ENCODE measurements at regions not wholly inside any gene's neighbourhood (a gene's known extent, or its start where the extent isn't known, plus 50 kb on each side); places are given as distances from the start of the nearest gene placed in this dataset.

DNA sequence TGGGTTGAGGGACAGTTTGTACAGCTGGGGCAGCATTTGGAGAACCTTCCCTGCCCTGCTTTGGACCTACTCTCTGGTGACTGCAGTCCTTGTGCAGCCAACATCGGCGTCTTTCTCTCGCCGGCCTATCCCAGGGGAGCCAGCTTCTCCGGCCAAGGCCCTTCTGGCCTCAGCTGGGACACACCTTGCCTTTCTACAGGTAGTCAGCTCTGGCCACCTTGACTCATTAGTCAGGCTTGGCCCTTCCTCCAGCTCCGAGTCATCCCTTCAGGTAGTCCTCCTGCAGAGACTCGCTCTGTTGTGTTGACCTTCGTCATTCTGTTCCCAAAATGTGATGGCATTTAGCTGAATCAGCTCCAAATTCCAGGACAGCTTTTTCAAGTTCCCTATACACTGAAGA lies 145.0 kb upstream of the CHST15 start:
- peaks cover 19% of the 10 kb centered on the region for H3K27me3 Mint-ChIP-seq (ENCODE audit: low read depth, poor library complexity)
- H3K9me3 Mint-ChIP-seq = no peaks in the 10 kb centered on the region
- TF ChIP-seq, protein P1, sequence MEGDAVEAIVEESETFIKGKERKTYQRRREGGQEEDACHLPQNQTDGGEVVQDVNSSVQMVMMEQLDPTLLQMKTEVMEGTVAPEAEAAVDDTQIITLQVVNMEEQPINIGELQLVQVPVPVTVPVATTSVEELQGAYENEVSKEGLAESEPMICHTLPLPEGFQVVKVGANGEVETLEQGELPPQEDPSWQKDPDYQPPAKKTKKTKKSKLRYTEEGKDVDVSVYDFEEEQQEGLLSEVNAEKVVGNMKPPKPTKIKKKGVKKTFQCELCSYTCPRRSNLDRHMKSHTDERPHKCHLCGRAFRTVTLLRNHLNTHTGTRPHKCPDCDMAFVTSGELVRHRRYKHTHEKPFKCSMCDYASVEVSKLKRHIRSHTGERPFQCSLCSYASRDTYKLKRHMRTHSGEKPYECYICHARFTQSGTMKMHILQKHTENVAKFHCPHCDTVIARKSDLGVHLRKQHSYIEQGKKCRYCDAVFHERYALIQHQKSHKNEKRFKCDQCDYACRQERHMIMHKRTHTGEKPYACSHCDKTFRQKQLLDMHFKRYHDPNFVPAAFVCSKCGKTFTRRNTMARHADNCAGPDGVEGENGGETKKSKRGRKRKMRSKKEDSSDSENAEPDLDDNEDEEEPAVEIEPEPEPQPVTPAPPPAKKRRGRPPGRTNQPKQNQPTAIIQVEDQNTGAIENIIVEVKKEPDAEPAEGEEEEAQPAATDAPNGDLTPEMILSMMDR (IDR thresholded peaks at IDR 0.05) = no peak
- no peak for DNase-seq
- H3K4me1 Mint-ChIP-seq = peaks cover 12% of the 10 kb centered on the region
- H3K4me3 Mint-ChIP-seq = no peak overlapping the region
- H3K36me3 Mint-ChIP-seq (ENCODE audit: low read depth) = no peaks in the 10 kb centered on the region
- H3K27ac Mint-ChIP-seq = no peak overlapping the region

DNA sequence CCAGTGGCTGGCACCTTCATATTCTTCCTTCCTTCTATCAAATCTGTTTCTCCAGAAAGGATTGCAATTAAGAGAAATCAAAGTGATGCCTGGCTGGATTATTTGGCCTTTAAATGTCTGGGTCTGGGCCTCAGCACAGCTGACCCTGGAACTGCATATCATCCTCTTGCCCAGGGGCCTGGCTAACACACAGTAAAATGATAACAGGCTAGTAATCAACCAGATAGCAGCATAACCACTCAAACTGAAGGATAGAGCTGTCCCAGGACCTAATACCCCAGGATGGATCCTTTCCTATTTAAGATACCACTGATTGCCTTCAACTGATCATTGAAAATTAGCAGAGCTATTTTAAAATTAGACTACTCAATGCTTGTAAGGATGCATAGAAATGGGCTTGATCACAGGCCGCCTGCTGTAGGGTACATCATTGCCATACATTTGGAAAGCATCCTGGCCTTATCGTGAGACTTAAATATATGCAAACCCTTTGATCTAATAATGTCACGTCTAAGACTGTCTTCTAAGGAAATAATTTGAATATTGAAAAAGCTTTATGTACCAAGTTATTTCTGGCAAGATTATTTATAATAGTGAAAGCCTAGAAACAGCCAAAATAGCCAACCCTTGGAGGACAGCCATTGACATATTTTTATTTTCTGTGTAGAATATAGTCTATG lies 144.0 kb upstream of the CHST15 start:
- Mint-ChIP-seq H3K27ac (no peak overlapping the region), H3K4me1 (peaks cover 21% of the 10 kb centered on the region), H3K4me3 (no peak overlapping the region), H3K27me3 (ENCODE audit: low read depth, poor library complexity) (peaks cover 17% of the 10 kb centered on the region), H3K9me3 (peaks cover 2% of the 10 kb centered on the region), H3K36me3 (ENCODE audit: low read depth) (no peaks in the 10 kb centered on the region)
- TF ChIP-seq, protein P1 (IDR thresholded peaks at IDR 0.05) = no peak
- DNase-seq = no peak

DNA sequence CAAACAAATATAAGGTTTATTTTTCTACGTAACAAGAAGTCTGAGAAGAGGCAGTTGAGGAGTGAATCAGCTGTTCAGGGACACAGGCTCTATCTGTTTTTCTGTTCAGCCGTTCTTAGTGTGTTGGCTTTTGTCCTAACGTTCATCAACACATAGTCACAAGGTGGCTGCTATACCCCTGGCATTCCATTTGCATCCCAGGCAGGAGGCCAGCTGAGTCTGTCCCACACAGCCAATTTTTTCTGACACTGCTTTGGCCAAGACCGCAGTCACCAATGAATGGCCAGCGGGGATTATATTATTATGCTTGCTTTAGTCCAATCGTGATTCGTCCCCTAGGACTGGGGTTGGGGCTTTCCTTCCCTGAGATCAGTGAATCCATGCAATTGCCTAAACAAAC lies 143.4 kb upstream of the CHST15 start:
- Mint-ChIP-seq H3K27me3 (ENCODE audit: low read depth, poor library complexity) (peaks cover 17% of the 10 kb centered on the region), H3K4me3 (no peak overlapping the region), H3K27ac (no peak overlapping the region), H3K36me3 (ENCODE audit: low read depth) (no peaks in the 10 kb centered on the region), H3K4me1 (peaks cover 24% of the 10 kb centered on the region), H3K9me3 (peaks cover 5% of the 10 kb centered on the region)
- no peak for DNase-seq
- TF ChIP-seq, protein P1 (IDR thresholded peaks at IDR 0.05) = no peak

DNA sequence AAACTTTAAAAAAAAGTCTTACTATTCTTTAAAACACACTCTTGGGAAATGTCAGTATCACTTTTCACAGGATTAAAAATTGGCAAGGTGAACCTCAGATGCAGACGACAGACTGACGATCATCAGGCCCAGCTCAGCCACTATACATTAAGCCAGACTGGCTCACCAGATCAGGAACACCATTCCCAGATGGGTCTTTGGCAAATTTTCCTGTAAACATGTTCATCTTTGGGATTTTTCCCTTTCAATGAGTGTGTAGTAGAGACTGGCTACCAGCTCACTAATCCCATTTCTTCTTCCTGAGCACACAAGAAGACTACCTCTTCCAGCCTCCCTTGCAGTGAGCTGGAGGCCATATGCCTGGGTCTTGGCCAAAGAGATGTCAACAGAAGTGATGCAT lies 142.7 kb upstream of the CHST15 start:
- Mint-ChIP-seq H3K36me3 (ENCODE audit: low read depth) (no peaks in the 10 kb centered on the region), H3K9me3 (peaks cover 10% of the 10 kb centered on the region), H3K4me1 (peaks cover 24% of the 10 kb centered on the region), H3K4me3 (no peak overlapping the region), H3K27me3 (ENCODE audit: low read depth, poor library complexity) (peaks cover 17% of the 10 kb centered on the region), H3K27ac (no peak overlapping the region)
- TF ChIP-seq, protein P1 (IDR thresholded peaks at IDR 0.05) = no peak
- no peak for DNase-seq

DNA sequence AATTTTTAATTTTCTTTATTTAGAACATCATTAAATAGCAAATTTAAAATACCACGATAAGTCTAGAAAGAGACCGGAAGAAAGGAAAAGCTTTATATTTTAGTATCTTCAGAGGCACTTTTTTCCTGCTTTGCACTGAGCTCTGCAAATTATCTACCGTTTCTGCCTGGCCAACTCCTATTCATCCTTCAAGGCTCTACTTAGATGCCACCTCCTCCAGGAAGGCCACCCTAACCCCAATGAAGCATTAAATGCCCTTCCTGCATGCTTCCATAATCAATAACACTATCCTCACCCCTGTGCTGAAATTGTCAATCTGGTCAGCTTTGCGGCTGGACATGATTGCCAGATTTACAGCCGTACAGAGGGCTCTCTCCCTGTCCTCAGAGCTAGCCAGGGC lies 141.8 kb upstream of the CHST15 start:
- H3K27ac Mint-ChIP-seq = no peak overlapping the region
- DNase-seq = no peak
- no peaks in the 10 kb centered on the region for H3K36me3 Mint-ChIP-seq (ENCODE audit: low read depth)
- no peak overlapping the region for H3K4me3 Mint-ChIP-seq
- H3K9me3 Mint-ChIP-seq = peaks cover 19% of the 10 kb centered on the region
- peaks cover 19% of the 10 kb centered on the region for H3K4me1 Mint-ChIP-seq
- TF ChIP-seq, protein P1 (IDR thresholded peaks at IDR 0.05) = no peak
- peaks cover 10% of the 10 kb centered on the region for H3K27me3 Mint-ChIP-seq (ENCODE audit: low read depth, poor library complexity)

DNA sequence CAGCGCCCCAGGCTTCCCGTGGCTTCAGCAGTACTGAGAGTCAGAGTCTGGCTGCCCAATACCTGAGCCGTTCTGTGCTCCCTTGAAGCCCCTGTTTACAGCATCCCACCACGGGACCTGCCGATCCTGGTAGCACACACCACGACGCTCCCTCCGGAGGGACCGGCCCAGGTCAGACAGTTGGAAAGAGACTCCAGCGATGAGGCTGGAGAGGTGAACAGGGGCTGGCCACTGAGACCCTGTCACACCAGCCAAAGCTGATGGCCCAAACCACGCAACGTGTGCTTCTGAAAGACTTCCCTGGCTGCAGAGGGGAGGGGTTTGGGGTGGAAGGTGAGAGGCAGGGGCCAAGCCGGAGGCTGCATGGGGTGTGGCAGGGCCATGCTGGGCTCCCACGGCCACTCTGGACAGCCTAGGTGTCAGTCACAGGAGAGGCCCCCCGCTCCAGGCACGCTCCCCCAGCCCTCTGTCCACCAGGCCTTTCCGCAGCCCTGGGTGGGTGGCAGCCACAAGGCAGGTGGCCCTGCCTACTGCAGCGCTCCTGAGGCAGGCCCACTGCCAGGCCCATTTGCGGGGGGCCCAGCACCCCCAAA lies 140.2 kb upstream of the CHST15 start:
- peaks cover 7% of the 10 kb centered on the region for H3K27me3 Mint-ChIP-seq (ENCODE audit: low read depth, poor library complexity)
- no peak for DNase-seq
- no peaks in the 10 kb centered on the region for H3K36me3 Mint-ChIP-seq (ENCODE audit: low read depth)

More for the DNA sequence above, 140.2 kb upstream of the CHST15 start:
- TF ChIP-seq, protein P1 (IDR thresholded peaks at IDR 0.05) = no peak
- Mint-ChIP-seq H3K27ac (no peak overlapping the region), H3K9me3 (peaks cover 35% of the 10 kb centered on the region), H3K4me3 (no peak overlapping the region), H3K4me1 (peaks cover 19% of the 10 kb centered on the region)
